HEK293T (cell line): ENCODE measurements at regions not wholly inside any gene's neighbourhood (a gene's known extent, or its start where the extent isn't known, plus 50 kb on each side); places are given as distances from the start of the nearest gene placed in this dataset.

Experiments used
- ARNT ChIP-seq: fragments of 450-650 bp; IDR thresholded peaks from 2 replicates; pipeline ENCODE4 v1.6.1; 2017; ENCODE audit warnings: mild to moderate bottlenecking
- BHLHE40 ChIP-seq: fragments of 450-650 bp; IDR thresholded peaks from 2 replicates; pipeline ENCODE4 v1.6.1; 2016; ENCODE audit warnings: mild to moderate bottlenecking, moderate library complexity, borderline replicate concordance
- CTBP1 ChIP-seq: fragments of 450-650 bp; IDR thresholded peaks from 2 replicates; pipeline ENCODE4 v1.6.1; 2016; ENCODE audit warnings: borderline replicate concordance
- ELF4 ChIP-seq: fragments of 450-650 bp; IDR thresholded peaks from 2 replicates; pipeline ENCODE4 v1.6.1; 2017; ENCODE audit warnings: antibody characterized with exemption
- FOXA1 ChIP-seq: fragments of 450-650 bp; IDR thresholded peaks from 2 replicates; pipeline ENCODE4 v1.6.1; 2016; ENCODE audit warnings: mild to moderate bottlenecking
- FOXK2 ChIP-seq: fragments of 450-650 bp; IDR thresholded peaks from 2 replicates; pipeline ENCODE4 v1.6.1; 2016; ENCODE audit warnings: mild to moderate bottlenecking
- HDGF ChIP-seq: fragments of 450-650 bp; IDR thresholded peaks from 2 replicates; pipeline ENCODE4 v1.6.1; 2017; ENCODE audit warnings: antibody characterized with exemption, borderline replicate concordance
- L3MBTL2 ChIP-seq: fragments of 450-650 bp; conservative IDR thresholded peaks from 2 replicates; pipeline ENCODE4 v1.6.1; 2016; ENCODE audit warnings: mild to moderate bottlenecking
- NFRKB ChIP-seq: fragments of 450-650 bp; IDR thresholded peaks from 2 replicates; pipeline ENCODE4 v1.6.1; 2016; ENCODE audit warnings: mild to moderate bottlenecking, moderate library complexity
- SP1 ChIP-seq: fragments of 450-650 bp; IDR thresholded peaks from 2 replicates; pipeline ENCODE4 v1.6.1; 2017
- SUZ12 ChIP-seq: fragments of 450-650 bp; IDR thresholded peaks from 2 replicates; pipeline ENCODE4 v1.6.1; 2016; ENCODE audit warnings: mild to moderate bottlenecking
- TF ChIP-seq, protein P1 (sequence below): fragments of 450-650 bp; IDR thresholded peaks from 2 replicates; pipeline ENCODE4 v1.6.1; 2016

DNA sequence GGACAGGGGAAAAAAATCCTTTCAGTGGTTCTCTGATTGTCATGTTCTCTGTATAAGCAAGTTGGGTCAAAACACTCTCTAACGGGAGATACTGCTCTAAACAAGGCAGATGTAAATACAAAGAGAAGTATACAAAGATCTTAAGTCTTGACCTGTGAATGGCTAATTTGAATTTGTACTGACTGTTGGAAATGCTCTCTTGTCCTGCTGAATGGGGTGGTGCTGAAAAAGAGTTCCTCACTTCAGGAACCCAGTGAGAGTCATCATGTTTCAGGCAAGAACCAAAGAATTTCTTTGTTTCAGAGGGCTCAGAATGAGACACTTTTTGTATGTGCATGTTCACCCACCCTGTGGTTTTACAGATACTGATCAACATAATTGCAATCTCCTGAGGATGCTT is 461.0 kb downstream of the NR2F1-AS1 start:
- no peak for TF ChIP-seq SP1
- no peak for TF ChIP-seq SUZ12
- no peak for TF ChIP-seq BHLHE40
- TF ChIP-seq FOXK2 = no peak
- no peak for TF ChIP-seq L3MBTL2
- no peak for TF ChIP-seq ELF4
- TF ChIP-seq ARNT = no peak
- TF ChIP-seq NFRKB = no peak
- no peak for TF ChIP-seq FOXA1
- no peak for TF ChIP-seq HDGF
- TF ChIP-seq CTBP1 = no peak
- TF ChIP-seq, protein P1, sequence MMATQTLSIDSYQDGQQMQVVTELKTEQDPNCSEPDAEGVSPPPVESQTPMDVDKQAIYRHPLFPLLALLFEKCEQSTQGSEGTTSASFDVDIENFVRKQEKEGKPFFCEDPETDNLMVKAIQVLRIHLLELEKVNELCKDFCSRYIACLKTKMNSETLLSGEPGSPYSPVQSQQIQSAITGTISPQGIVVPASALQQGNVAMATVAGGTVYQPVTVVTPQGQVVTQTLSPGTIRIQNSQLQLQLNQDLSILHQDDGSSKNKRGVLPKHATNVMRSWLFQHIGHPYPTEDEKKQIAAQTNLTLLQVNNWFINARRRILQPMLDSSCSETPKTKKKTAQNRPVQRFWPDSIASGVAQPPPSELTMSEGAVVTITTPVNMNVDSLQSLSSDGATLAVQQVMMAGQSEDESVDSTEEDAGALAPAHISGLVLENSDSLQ = no peak
